ENCODE measurements at regions not wholly inside any gene's neighbourhood (a gene's known extent, or its start where the extent isn't known, plus 50 kb on each side); places are given as distances from the start of the nearest gene placed in this dataset.
A peak's percentile ranks its signal among the peaks of the same experiment; 100 is the strongest.
"Not testable (repeated sequence)": the region's sequence is repeated elsewhere in the genome, so short reads cannot be mapped to it uniquely, and the experiment has no call there.

DNA sequence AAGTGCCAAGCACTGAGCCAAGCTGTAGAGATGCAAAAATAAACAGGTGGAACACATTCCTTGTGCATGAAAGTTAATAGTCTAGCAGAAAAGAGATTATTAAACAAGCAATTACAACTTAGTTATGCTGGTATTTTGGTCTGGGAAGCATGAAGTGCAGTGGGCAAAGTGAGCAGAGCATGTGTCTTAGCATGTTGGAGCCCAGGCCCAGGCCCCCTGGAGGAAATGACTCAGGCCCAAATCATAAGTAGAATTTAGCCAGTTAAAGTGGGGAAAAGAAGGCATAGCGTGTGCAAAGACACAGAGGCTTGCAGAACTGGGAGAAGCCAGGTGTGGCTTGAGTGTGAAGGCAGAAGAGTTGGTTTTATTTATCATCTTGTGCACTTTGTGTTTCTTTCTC lies 163.8 kb upstream of the ATP11B start:
- no peak for DNase-seq (ENCODE audit: low spot score)

DNA sequence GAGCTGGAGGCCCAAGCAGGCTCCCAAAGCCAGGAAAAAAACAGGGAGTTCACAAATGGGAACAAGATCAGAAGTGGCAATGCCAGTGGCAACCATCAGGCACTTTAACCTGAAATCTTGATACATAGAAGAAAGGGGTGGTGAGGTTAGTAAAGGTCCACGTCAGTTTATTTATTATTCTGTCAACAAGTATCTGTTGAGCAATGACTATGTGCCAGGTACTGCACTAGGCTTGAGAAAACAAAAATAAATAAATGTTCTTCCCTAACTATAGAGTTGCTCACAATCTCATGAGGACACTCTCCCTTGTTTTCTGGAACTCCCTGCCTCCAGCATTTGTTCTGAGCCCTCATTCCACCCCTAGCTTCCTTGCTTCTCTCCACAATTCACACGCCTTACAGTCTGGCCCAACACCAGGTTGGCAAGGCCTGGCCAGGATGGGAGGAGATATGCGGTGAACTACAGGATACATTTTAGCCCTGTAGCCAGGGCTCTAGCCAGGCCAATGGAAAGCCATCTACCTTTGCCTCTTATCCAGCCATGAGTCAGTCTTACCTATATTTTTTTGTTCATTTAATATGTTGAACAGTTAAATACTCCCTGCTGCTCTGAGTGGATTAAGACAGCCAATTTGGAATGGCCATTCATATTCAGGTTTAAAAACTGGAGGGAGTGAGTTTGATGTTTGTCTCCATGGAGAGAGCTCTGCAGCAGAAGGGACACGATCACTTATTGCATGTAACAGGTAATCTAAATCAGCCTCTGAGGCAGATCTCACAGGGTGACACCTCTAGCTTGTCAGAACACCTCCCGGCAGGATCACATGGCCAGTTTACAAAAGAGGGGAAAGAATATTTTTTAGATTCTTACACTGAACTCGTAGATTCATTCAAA lies 161.9 kb upstream of the ATP11B start:
- no peak for DNase-seq (ENCODE audit: low spot score)

DNA sequence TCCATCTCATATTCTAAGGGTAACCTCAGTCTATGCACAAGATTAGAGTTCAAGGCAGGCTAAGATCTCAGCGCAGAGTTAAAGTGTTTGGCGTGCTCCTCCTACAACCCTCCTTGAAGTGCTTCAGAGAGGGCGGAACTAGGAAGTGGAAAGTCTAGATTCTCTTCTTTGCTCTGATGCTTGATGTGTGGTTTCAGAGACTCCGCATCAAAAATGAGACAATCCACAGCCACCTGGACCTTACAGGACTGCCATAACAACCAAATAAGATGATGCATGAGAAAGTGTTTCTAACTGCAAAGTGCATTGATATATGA lies 161.3 kb upstream of the ATP11B start:
- no peak for DNase-seq (ENCODE audit: low spot score)

DNA sequence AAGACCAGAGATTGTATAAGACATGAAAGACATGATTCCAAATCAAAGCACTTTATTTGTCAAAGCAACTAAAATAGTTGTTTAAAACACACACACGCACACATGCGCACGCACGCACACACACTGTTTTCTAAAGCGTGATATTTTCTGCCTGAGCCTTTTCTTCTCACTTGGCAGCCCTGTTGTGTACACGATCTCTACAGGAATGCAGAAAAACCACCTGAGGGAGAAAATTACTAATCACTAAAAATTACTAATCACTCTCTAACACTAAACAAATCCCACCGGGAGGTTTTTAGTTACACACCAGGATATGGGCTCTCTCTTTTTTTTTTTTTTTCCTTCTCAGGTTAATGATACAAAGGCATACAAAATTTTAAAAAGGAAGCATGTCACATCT lies 160.1 kb upstream of the ATP11B start:
- no peak for DNase-seq (ENCODE audit: low spot score)

DNA sequence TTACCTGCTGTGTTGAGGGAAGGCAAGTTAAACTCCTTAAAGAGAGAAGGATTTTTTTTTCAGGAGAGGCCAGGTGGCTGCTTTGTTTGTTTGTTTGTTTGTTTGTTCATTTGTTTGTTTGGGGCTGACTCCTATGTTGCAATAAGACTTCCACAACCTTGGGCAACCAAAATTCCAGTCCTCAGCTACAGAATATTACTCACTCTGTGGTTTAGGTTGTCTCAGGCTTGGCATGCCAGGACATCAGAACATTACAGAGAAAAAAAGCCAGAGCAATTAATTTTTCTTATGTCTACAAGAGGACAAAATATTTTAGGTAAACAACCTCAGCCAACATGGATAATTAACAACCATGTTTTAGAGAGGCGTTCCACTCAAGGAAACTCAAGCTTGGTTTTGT lies 156.7 kb upstream of the ATP11B start:
- no peak for DNase-seq (ENCODE audit: low spot score)

DNA sequence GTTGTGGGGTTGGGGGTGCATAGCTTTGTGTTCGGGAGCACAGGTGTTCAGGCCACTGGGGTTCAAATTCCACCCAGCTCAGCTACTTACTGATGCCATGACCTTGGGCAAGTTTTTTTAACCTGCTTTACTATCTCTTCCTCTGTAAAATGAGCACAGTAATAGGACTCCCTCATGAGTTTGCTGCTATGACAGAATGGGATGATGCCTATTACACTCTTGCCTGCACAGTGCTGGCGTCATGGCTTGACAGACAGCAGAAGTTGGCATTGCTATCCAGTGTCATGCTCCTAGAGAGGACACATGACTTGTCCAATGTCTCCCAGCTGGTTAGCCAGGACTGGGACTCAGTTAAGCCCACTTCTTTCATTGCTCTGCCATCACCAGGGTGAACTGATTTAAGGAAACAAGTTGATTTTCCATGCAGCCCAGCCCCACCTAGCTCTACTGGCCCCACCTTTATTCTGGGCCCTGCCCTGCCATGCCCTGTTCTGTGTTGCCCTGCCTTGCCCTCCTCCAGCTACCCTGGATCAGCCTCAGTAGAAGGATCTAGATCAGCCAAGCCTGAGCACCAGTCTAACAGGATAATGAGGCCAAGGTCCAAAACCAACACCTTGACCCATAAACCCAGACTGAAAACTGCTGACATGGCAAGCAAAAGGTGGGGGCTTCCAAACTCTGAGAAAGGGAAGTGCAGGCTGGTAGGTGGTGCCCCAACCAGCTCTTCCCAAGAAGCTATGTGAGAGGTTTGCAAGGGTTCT lies 155.8 kb upstream of the ATP11B start:
- DNase-seq (ENCODE audit: low spot score) = no peak

DNA sequence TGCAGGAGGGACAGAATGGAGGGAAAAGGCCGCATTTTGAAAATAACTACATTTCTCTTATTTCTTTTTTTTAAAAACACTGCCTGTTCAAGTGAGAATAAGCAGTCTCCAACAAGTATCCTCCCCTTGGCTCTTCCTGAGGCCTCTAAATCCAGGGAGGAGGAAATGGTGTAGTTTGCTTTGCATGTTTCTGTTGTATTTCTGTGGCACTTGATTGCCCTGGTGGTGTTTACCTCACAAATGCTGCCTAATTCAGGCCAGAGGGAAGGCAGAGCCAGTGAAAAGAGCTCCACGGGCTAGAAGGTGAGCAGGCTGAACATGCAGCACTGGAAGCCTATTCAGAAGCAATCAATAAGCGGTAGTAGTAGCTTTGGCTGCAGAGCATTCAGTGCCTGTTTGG lies 149.3 kb upstream of the ATP11B start:
- DNase-seq (ENCODE audit: low spot score) = no peak

DNA sequence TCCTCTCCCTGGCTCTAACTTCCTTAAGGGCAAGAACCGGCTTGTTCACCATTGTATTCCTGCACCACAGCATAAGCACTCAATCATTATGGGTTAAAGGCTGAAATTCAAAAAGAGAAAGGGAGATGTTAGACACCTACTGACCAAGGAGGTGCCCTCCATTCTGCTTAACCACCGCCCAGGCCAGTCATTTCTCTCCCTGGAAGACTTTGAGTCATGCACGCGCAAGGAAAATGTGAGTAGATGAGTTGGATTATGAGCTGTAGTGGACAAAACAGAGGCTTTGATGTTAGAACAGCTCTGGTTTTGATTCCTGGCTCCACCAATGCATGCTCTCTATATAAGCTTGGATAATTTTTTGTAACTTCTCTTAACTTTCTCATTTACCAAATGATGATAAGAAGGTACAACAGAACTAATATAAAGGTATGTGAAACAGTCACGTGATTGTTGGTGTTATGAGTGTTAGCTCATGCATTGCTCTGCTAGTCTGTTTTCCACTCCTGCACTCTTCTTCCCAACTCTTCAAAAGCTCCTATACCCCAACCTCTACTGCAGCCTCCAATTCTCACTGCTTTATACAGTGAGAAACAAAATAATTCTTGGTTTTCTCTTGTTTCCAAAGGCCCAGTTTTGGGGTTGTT lies 148.4 kb upstream of the ATP11B start:
- no peak for DNase-seq (ENCODE audit: low spot score)

DNA sequence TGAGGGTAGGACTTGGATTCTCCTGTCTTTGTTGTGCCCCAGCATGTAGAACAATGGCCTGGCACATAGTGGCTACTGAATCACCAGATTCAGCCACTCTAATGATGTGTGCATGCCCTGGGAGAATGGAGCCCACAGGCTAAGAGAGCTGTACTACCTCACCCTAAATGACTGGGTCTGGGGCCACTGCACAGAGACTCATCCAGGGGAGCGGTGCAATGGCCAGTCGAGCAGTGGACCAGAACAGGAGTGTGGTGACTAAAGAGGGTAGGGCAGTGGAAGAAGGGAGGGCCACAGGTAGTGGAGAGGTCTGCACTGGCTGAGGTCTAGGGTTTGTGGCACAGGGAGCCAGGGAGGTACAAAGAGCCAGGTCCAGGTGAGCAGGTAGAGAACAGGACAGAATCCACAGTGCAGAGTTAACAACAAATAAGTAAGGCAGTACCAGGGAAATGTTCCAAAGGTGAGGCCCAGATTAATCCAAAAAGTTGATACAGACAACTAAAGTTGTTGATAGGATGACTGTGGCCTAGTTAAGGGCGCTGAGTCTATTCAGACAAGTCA lies 142.7 kb upstream of the ATP11B start:
- DNase-seq (ENCODE audit: low spot score) = no peak

DNA sequence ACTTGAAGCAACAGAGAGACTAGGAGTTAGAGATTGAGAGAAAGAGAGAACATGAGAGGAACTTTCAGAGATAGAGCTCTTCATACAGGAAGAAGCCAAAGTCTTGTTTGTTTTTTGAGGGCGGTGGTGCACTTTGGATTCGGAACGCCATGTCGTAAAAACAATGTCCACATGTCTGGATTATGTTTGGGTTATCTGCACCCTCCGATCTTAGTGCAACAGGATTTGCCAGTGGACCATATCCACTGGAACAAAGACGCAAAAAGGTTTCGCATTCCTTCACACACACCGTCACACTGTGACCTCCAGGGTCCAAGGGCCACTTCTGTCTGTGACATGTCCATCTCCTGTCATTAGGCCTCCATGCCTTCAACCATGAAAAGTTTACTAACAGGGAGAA lies 141.8 kb upstream of the ATP11B start:
- no peak for DNase-seq (ENCODE audit: low spot score)

DNA sequence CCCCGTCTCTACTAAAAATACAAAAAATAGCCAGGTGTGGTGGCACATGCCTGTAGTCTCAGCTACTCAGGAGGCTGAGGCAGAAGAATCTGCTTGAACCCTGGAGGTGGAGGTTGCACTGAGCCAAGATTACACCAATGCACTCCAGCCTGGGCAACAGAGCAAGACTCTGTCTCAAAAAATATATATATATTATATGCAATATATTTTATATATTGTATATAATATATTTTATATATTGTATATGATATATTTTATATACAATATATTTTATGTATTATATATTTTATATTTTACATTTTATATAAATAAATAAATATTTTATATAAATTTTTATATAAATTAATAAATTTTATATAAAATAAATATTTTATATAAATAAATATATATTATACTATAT lies 140.2 kb upstream of the ATP11B start:
- not testable (repeated sequence) for DNase-seq (ENCODE audit: low spot score)

DNA sequence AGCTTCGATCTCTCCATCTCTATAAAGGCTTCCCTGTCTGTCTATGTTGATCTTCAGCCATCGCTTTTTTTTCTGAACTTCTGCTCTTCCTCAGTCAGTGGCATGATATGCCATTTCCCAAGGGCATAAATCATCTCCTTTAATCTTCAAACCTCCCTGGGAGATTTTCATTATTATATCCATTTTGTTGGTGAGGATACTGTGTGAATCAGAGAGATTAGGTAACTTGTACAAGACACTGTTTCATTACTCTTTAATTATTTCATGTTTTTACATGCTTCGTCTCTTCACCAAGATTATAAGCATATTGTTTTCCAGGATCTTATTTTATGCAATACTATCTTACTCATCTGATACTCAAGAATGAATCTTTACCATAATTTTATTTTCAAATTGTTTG lies 124.8 kb upstream of the ATP11B start:
- DNase-seq (ENCODE audit: low spot score) = no peak

DNA sequence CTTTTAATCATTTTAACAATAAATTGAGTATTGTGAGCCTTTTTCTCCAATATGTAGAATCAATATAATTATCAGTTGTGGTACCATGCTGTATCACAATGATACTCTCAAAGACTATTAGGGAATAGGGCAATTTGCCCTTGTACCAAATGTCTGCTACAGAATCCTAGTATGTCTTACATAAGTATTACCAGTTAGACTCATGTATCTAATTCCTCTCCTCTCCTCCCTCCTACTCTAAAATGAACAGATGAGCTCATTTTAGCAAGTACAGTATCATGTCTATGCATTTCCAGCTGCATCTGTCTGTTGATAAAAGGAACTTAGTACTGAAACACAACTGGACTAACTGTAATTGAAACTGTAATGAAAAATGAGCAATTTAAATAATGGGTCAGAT lies 124.3 kb upstream of the ATP11B start:
- no peak for DNase-seq (ENCODE audit: low spot score)

DNA sequence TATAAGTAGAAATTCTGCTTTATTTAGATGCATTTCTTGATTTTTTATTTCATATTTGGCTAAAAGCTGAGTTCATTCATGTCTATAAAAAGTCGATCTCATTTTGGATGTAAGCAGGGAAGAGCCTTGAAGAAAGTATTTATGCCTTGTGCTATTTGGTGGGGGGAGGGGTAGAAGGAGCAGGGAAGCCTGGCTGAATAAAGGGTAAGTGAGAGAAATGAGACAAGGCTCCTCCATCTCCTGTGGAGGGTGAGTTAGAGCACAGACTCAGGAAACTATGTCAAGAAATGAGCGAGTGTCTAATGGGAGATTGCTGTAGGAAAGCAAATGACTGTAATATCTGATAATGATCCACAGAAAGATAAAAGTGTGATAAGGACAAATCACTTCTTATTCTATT lies 121.8 kb upstream of the ATP11B start:
- DNase-seq (ENCODE audit: low spot score) = no peak

DNA sequence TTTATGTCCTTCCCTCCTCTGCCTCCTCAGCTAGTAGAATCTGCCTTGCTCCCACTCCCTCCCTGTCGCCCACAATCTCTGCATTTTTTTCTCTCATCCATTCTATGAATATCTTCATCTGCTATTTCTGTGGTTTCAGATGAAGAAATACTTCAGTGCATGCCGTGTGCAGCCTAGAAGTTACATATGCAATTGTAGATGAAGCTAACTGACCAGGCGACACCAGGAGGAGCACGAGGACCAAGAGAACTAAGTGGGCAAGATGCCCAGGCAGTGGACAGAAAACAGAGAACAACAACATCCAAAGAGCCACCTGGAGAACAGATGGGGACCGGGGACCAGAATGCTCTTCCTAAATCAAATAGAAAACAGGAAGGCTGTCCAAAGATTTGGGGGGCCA lies 121.4 kb upstream of the ATP11B start:
- DNase-seq (ENCODE audit: low spot score) = no peak

DNA sequence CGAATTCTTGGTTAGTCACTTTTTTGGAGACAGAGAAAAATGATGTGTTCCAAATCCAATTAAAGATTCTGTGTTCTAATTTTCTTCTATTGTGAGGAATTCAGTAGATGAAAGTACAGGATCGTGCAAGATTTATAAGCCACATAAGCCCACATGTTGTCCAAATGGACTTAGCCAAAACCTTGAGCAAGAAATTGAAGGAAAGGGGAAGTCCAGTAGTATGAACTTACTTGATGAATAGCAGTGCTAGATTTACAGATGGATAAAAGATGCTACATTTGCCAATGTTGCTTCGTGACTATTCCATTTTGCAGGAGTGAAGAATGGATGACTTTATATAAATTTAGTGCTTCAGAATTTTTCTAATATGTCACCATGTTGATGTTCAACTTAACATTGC lies 120.0 kb upstream of the ATP11B start:
- no peak for DNase-seq (ENCODE audit: low spot score)

DNA sequence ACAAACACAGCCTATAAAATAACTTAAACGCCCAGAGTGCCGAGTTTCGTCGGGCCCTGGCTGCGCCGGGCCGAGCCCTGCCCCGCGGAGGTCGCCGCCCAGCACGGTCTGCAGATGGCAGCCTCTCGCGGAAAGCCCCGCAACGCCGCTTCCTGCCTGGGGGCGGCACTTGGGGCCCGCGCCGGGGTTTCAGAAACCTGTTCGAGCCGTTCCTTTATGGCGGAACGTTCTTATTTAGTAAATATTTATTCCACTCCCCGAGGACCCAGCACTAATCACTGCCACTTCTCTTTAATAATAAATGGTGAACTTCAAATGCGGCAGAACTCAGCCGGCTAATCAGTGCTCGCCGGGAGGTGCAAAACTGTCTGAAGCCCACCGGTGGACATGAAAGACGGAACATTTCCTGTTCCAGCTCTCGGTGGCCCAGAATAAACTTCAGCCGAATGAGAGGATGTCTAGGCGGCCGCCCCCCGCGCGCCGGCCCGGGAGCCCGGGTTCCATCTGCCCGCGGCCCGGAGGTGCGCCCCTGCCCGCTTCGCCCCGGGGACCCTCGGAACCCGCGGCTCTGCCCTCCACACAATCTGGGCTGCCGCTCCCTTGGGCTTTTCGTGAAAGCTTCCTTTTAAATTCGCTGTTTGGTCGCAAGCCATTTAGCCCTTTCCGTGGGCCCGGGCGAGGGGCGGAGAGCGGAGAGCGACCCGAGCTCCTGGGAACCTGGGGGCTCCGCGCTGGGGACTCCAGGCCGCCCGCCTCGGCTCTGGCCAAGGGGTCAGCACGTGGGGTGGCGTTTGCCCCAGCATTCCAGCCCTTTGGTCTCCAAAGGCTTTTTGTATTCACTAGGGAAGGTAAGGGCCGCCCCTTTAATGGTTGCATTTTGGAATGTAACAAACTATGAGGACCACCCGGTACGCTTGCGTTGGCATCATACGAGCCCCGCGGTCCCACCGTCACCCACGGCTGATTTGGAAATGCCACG lies 110.8 kb upstream of the ATP11B start:
- peak; percentile 85 for DNase-seq (ENCODE audit: low spot score)

DNA sequence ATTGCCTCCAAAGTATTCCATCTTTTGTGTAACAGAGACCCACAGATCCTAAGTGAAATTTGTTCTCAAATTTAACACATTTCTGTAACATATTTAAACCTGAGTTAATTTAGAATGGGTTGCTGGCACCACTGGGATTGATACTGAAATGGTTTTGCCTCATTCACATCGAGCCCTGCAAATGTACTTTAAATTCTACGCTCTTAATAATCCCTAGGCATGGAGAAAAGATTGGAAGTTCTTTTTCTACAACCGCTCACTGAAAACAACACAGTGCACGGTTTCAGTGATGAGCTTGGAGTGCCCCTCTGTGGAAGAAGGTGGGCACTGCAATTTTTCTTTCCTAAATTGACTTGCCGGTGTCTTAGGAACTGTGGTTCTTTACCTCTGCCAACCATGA lies 109.9 kb upstream of the ATP11B start:
- peak; percentile 63 for DNase-seq (ENCODE audit: low spot score)

DNA sequence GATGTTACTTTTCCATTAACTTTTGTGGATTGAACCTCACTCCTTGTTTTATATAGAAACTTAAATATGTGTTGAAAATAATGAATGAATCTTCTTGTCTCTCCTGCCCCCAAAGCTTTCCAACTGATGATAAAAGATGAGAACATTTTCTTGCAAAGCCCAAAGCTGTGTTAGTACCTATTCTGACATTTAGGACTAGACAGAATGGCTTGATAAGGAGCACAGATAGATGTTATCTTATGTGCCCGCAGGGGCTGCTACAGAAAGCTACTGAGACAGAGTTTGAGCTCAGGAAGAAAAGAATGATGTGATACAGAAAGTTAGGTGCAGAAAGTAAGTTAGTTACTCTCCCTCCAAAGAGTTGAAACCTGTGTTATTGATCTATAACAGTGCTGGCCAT lies 109.4 kb upstream of the ATP11B start:
- DNase-seq (ENCODE audit: low spot score) = no peak

DNA sequence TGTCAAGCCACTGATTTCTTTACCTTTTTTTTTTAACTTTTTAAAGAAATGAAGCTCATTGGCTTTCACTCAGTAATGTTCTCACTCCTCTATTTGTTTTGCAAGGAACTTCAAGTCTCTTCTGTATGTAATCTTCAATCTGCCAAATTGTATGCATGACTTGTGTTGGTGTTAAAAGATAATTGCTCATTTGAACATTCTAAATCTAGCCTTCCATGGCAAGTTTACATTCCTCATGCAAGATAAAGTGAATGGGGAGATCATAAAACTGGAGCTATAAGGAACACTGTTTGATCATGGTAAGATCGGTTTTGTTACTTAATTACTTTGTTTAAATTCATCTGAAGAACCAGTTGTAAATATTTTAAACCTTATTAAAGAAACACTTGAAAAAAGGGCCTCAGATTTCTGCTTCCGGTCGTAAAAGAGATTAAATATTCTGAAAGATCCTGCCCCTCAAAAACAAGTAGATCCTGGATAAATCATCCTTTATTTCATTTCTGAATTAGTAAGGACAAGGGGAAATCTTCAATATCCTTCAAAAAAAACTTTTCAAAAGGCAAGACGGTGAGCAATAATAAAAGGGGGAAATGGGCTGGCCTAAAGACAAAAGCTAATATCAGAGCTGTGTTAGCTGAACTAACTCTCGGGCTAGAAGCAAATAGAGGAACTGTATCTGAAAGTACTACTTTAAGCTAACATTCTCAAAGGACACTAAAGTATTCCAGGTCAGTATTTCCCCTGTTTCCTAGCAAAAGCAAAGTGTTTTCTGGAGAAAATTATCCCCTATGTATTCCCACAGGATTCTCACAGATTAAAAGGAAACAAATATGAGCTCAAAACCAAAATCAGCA lies 107.0 kb upstream of the ATP11B start:
- DNase-seq (ENCODE audit: low spot score) = no peak

DNA sequence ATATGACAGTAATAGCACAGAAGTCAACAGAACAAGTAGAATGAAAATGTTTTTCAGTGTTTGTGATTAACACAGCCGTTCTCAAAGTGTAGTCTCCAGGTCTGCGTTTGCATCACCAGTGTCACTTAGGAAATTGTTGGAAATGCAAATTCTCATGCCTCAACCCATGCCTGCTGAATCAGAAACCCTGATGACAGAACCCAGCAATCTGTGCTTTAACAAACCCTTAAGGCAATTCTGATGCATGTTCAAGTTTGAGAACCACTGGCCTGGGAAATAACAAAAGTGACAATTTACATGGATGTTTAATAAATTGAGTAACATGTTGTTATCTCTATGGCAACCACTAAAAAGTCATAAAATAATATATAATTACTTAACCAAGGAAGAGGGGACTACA lies 103.1 kb upstream of the ATP11B start:
- DNase-seq (ENCODE audit: low spot score) = no peak

Measured in ecto neural progenitor cell (in vitro differentiated cells).